SU-DHL-6 (cell line): ENCODE measurements at regions not wholly inside any gene's neighbourhood (a gene's known extent, or its start where the extent isn't known, plus 50 kb on each side); places are given as distances from the start of the nearest gene placed in this dataset.
"Not testable (repeated sequence)": the region's sequence is repeated elsewhere in the genome, so short reads cannot be mapped to it uniquely, and the experiment has no call there.

Experiments used
- EZH2phosphoT487 ChIP-seq: fragments of 200-600 bp; sonication (generic), shearing (Covaris generic); conservative IDR thresholded peaks from 2 replicates; pipeline ENCODE4 v1.6.1; 2018; ENCODE audit warnings: mild to moderate bottlenecking, antibody characterized with exemption, low read length, moderate library complexity, mixed read lengths
- TF ChIP-seq, protein P1 (sequence below): fragments of 200-600 bp; sonication (generic); IDR thresholded peaks from one replicate; pipeline ENCODE4 v1.5.1; 2017; ENCODE audit warnings: antibody characterized with exemption, mild to moderate bottlenecking, low read length, moderate library complexity; ENCODE audit not compliant: insufficient read depth, poor library complexity, severe bottlenecking

DNA sequence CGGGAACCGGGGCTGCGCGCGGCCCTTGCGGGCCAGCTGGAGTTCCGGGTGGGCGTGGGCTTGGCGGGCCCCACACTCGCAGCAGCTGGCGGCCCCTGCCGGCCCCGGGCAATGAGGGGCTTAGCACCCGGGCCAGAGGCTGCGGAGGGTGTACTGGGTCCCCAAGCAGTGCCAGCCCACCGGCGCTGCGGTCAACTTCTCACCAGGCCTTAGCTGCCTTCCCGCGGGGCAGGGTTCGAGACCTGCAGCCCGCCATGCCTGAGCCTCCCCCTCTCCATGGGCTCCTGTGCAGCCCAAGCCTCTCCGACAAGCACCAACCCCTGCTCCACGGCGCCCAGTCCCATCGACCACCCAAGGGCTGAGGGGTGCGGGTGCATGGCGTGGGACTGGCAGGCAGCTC, 704.4 kb upstream of the FRG1 start:
- TF ChIP-seq, protein P1, sequence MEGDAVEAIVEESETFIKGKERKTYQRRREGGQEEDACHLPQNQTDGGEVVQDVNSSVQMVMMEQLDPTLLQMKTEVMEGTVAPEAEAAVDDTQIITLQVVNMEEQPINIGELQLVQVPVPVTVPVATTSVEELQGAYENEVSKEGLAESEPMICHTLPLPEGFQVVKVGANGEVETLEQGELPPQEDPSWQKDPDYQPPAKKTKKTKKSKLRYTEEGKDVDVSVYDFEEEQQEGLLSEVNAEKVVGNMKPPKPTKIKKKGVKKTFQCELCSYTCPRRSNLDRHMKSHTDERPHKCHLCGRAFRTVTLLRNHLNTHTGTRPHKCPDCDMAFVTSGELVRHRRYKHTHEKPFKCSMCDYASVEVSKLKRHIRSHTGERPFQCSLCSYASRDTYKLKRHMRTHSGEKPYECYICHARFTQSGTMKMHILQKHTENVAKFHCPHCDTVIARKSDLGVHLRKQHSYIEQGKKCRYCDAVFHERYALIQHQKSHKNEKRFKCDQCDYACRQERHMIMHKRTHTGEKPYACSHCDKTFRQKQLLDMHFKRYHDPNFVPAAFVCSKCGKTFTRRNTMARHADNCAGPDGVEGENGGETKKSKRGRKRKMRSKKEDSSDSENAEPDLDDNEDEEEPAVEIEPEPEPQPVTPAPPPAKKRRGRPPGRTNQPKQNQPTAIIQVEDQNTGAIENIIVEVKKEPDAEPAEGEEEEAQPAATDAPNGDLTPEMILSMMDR: not testable (repeated sequence)
- TF ChIP-seq EZH2phosphoT487: not testable (repeated sequence)
